ENCODE measurements at regions not wholly inside any gene's neighbourhood (a gene's known extent, or its start where the extent isn't known, plus 50 kb on each side); places are given as distances from the start of the nearest gene placed in this dataset.
"Not testable (repeated sequence)": the region's sequence is repeated elsewhere in the genome, so short reads cannot be mapped to it uniquely, and the experiment has no call there.

- Histone ChIP-seq H3K4me3 (ENCODE audit: low read length) (no peak overlapping the region), H3K9ac (ENCODE audit: low read length) (no peak overlapping the region)
Measured at GRCh38 chr3:87791248-87792027, 267.4 kb downstream of the CGGBP1 start.

DNA sequence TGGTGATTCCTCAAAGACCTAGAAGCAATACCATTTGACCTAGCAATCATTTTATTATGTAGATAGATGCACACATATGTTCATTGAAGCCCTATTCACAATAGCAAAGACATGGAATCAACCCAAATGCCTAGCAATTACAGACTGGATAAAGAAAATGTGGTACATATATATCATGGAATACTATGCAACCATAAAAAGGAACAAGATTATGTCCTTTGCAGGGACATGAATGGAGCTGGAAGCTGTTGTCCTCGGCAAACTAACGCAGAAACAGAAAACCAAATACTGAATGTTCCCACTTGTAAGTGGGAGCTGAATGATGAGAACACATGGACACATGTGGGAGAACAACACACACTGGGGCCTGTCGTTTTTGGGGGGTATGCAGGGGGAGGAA is 269.8 kb downstream of the CGGBP1 start:
- not testable (repeated sequence) for H3K36me3 ChIP-seq (ENCODE audit: insufficient read depth, low read length); H3K9me2 ChIP-seq (ENCODE audit: insufficient read depth, low read length); H3K4me2 ChIP-seq (ENCODE audit: low read length); H3K27ac ChIP-seq (ENCODE audit: low read length); H3K4me3 ChIP-seq (ENCODE audit: low read length); H3K9me3 ChIP-seq (ENCODE audit: low read length); H3F3A ChIP-seq (ENCODE audit: insufficient read depth, low read length, poor library complexity, severe bottlenecking); H4K20me1 ChIP-seq (ENCODE audit: insufficient read depth); H3K79me2 ChIP-seq (replicated peaks; ENCODE audit: insufficient read depth, low read length); H2AFZ ChIP-seq (ENCODE audit: low read depth, low read length); H3K9ac ChIP-seq (ENCODE audit: low read length)
- peaks cover 24% of the 10 kb centered on the region for H3K27me3 ChIP-seq (ENCODE audit: insufficient read depth, low read depth, low read length)

More at GRCh38 chr3:87791248-87792027, 267.4 kb downstream of the CGGBP1 start:
- Histone ChIP-seq H3K27me3 (ENCODE audit: insufficient read depth, low read depth, low read length) (peaks cover 26% of the 10 kb centered on the region), H3K79me2 (replicated peaks; ENCODE audit: insufficient read depth, low read length) (no peaks in the 10 kb centered on the region), H3K4me2 (ENCODE audit: low read length) (no peak overlapping the region), H3K36me3 (ENCODE audit: insufficient read depth, low read length) (no peaks in the 10 kb centered on the region), H3K9me2 (ENCODE audit: insufficient read depth, low read length) (no peaks in the 10 kb centered on the region), H2AFZ (ENCODE audit: low read depth, low read length) (no peak overlapping the region), H3K9me3 (ENCODE audit: low read length) (no peaks in the 10 kb centered on the region), H4K20me1 (ENCODE audit: insufficient read depth) (no peaks in the 10 kb centered on the region), H3K27ac (ENCODE audit: low read length) (no peak overlapping the region), H3F3A (ENCODE audit: insufficient read depth, low read length, poor library complexity, severe bottlenecking) (no peaks in the 10 kb centered on the region)
- TF ChIP-seq TAF1 (IDR thresholded peaks at IDR 0.05; ENCODE audit: low read depth) = no peak
- TF ChIP-seq EZH2 (IDR thresholded peaks at IDR 0.05; ENCODE audit: borderline replicate concordance, insufficient read depth, low read length, poor library complexity, severe bottlenecking) = no peak

- Histone ChIP-seq H3F3A (ENCODE audit: insufficient read depth, low read length, poor library complexity, severe bottlenecking) (no peaks in the 10 kb centered on the region), H2AFZ (ENCODE audit: low read depth, low read length) (no peak overlapping the region), H3K27me3 (ENCODE audit: insufficient read depth, low read depth, low read length) (peaks cover 19% of the 10 kb centered on the region), H3K9me3 (ENCODE audit: low read length) (no peaks in the 10 kb centered on the region), H3K9ac (ENCODE audit: low read length) (no peak overlapping the region), H3K27ac (ENCODE audit: low read length) (no peak overlapping the region), H3K4me3 (ENCODE audit: low read length) (no peak overlapping the region), H4K20me1 (ENCODE audit: insufficient read depth) (no peaks in the 10 kb centered on the region), H3K4me2 (ENCODE audit: low read length) (no peak overlapping the region), H3K9me2 (ENCODE audit: insufficient read depth, low read length) (no peaks in the 10 kb centered on the region), H3K79me2 (replicated peaks; ENCODE audit: insufficient read depth, low read length) (no peaks in the 10 kb centered on the region), H3K36me3 (ENCODE audit: insufficient read depth, low read length) (no peaks in the 10 kb centered on the region)
- no peak for TF ChIP-seq TAF1 (IDR thresholded peaks at IDR 0.05; ENCODE audit: low read depth)
- no peak for TF ChIP-seq POLR2AphosphoS5 (IDR thresholded peaks at IDR 0.05)
- TF ChIP-seq SMC3 (conservative IDR thresholded peaks at IDR 0.05; ENCODE audit: poor library complexity) = no peak
- TF ChIP-seq RAD21 (conservative IDR thresholded peaks at IDR 0.05) = no peak
- TF ChIP-seq MXI1 (conservative IDR thresholded peaks at IDR 0.05; ENCODE audit: poor library complexity, severe bottlenecking) = no peak
- TF ChIP-seq EP300 (conservative IDR thresholded peaks at IDR 0.05; ENCODE audit: poor library complexity, severe bottlenecking) = no peak
- TF ChIP-seq, protein P1, sequence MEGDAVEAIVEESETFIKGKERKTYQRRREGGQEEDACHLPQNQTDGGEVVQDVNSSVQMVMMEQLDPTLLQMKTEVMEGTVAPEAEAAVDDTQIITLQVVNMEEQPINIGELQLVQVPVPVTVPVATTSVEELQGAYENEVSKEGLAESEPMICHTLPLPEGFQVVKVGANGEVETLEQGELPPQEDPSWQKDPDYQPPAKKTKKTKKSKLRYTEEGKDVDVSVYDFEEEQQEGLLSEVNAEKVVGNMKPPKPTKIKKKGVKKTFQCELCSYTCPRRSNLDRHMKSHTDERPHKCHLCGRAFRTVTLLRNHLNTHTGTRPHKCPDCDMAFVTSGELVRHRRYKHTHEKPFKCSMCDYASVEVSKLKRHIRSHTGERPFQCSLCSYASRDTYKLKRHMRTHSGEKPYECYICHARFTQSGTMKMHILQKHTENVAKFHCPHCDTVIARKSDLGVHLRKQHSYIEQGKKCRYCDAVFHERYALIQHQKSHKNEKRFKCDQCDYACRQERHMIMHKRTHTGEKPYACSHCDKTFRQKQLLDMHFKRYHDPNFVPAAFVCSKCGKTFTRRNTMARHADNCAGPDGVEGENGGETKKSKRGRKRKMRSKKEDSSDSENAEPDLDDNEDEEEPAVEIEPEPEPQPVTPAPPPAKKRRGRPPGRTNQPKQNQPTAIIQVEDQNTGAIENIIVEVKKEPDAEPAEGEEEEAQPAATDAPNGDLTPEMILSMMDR (IDR thresholded peaks at IDR 0.05; ENCODE audit: poor library complexity, severe bottlenecking) = no peak
Measured at GRCh38 chr3:87788516-87788915, 270.3 kb downstream of the CGGBP1 start.

All from neural cell (in vitro differentiated cells).